Activated T-helper 2 cell treated with anti-CD3 and anti-CD28 coated beads, Interferon-gamma antibody, Interleukin-2, Interleukin-4, amounts not matched to agents 10 μg/mL and 5 μg/mL and 100 μg/mL, durations not matched to agents 14 hours and 24 hours and 36 hours (primary cell): ENCODE measurements at regions not wholly inside any gene's neighbourhood (a gene's known extent, or its start where the extent isn't known, plus 50 kb on each side); places are given as distances from the start of the nearest gene placed in this dataset.
"Not testable (repeated sequence)": the region's sequence is repeated elsewhere in the genome, so short reads cannot be mapped to it uniquely, and the experiment has no call there.

Experiments
- DNase-seq: peaks from one replicate; pipeline ENCODE4 v3.0.0; 2021; ENCODE audit warnings: low spot score
- H3K27ac Mint-ChIP-seq: one replicate; pipeline ENCODE4 v1.8.0; 2021; ENCODE audit warnings: mixed read lengths
- H3K27me3 Mint-ChIP-seq: one replicate; pipeline ENCODE4 v1.8.0; 2021; ENCODE audit warnings: low read depth, mixed read lengths
- H3K36me3 Mint-ChIP-seq: one replicate; pipeline ENCODE4 v1.8.0; 2021; ENCODE audit warnings: low read depth, mixed read lengths
- H3K4me1 Mint-ChIP-seq: one replicate; pipeline ENCODE4 v1.8.0; 2021; ENCODE audit warnings: low read depth, mixed read lengths
- H3K4me3 Mint-ChIP-seq: one replicate; pipeline ENCODE4 v1.8.0; 2021; ENCODE audit warnings: low read depth, mild to moderate bottlenecking, moderate library complexity, mixed read lengths
- H3K9me3 Mint-ChIP-seq: one replicate; pipeline ENCODE4 v1.8.0; 2021; ENCODE audit warnings: mixed read lengths
- intact Hi-C: fragments of 100-400 bp; cut with micrococcal nuclease; formaldehyde crosslinking; loops from one replicate; pipeline ENCODE4 v1.15.1; 2023

GRCh38 chr7:66537876-66538275 lies 90.8 kb upstream of the KCTD7 start:
- Mint-ChIP-seq H3K4me1 (peaks cover 3% of the 10 kb centered on the region), H3K4me3 (no peak overlapping the region), H3K27me3 (no peaks in the 10 kb centered on the region), H3K27ac (no peak overlapping the region), H3K9me3 (no peaks in the 10 kb centered on the region), H3K36me3 (peaks cover 4% of the 10 kb centered on the region)
- DNase-seq = no peak
- intact Hi-C loops = no loop called here

DNA sequence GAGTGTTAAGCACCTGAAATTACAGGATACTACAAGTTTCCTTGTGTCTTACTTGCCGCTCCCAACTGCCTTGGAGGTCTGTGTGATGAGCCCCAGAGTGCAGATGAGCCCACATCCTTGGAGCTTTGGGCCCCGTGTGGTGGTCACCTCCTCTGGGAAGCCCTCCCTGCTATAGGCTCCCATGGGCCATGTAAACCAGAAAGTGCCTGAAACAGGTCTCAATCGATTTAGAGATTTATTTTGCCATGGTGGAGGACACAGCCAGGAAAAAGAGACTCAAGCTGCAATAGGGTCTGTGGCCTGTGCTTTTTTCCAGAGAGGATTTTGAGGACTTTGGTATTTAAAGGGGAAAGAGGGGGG lies 89.4 kb upstream of the KCTD7 start:
- Mint-ChIP-seq H3K4me3 (no peak overlapping the region), H3K9me3 (no peaks in the 10 kb centered on the region), H3K4me1 (peaks cover 3% of the 10 kb centered on the region), H3K27me3 (no peaks in the 10 kb centered on the region), H3K27ac (no peak overlapping the region), H3K36me3 (peaks cover 8% of the 10 kb centered on the region)
- DNase-seq = no peak
- intact Hi-C loops = no loop called here

GRCh38 chr7:66539902-66540375 lies 88.7 kb upstream of the KCTD7 start:
- Mint-ChIP-seq H3K36me3 (peaks cover 8% of the 10 kb centered on the region), H3K4me1 (peaks cover 3% of the 10 kb centered on the region), H3K27ac (no peak overlapping the region), H3K9me3 (no peaks in the 10 kb centered on the region), H3K27me3 (no peaks in the 10 kb centered on the region), H3K4me3 (no peak overlapping the region)
- intact Hi-C loops = no loop called here
- DNase-seq = no peak

- H3K4me1 Mint-ChIP-seq = peaks cover 3% of the 10 kb centered on the region
- H3K36me3 Mint-ChIP-seq = peaks cover 11% of the 10 kb centered on the region
- no peak overlapping the region for H3K27ac Mint-ChIP-seq
- H3K27me3 Mint-ChIP-seq = no peaks in the 10 kb centered on the region
- no peaks in the 10 kb centered on the region for H3K9me3 Mint-ChIP-seq
- DNase-seq = no peak
- intact Hi-C loops = no loop called here
- no peak overlapping the region for H3K4me3 Mint-ChIP-seq
Observed at GRCh38 chr7:66542049-66542448, 86.6 kb upstream of the KCTD7 start.

DNA sequence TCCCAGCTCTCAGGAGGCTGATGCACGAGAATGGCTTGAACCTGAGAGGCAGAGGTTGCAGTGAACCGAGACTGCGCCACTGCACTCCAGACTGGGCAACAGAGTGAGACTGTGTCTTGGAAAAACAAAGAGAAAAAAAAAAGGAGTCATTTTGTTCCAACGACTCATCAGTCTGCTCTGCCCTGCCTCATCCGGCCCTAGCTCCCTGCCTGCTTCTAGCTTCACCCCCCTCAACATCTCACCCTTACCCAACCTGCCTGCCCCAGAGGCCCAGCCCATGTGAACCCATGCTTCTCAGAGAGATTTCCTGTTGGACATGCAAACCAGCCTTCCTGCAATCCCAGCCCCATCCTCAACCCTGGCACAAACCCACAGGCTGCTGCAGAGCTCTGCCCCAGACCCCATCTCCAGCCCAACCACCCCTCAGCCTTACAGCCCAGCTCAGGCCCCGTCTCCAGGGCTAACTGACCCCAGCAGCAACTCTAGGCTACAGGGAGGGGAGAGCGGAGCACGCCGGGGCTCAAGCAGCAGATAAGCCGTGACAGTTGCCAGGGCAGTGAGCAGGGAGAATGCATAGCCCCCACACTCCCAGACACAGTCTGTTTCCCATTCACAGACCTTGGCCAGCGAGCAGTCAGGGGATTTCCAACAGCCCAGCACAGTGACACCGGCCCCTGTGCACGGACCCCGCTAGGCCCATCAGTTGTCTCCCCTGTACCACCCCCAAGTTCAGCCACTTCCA lies 86.0 kb upstream of the KCTD7 start:
- no peaks in the 10 kb centered on the region for H3K27me3 Mint-ChIP-seq
- intact Hi-C loops = no loop called here
- H3K36me3 Mint-ChIP-seq = peaks cover 15% of the 10 kb centered on the region
- no peak for DNase-seq
- H3K4me3 Mint-ChIP-seq = no peak overlapping the region
- H3K9me3 Mint-ChIP-seq = no peaks in the 10 kb centered on the region
- H3K27ac Mint-ChIP-seq = peak overlapping the region; percentile 19
- H3K4me1 Mint-ChIP-seq = peaks cover 3% of the 10 kb centered on the region

- H3K4me1 Mint-ChIP-seq = no peaks in the 10 kb centered on the region
- no peak for DNase-seq
- H3K36me3 Mint-ChIP-seq = peaks cover 54% of the 10 kb centered on the region
- intact Hi-C loops = no loop called here
- no peak overlapping the region for H3K4me3 Mint-ChIP-seq
- no peaks in the 10 kb centered on the region for H3K9me3 Mint-ChIP-seq
- no peaks in the 10 kb centered on the region for H3K27me3 Mint-ChIP-seq
- H3K27ac Mint-ChIP-seq = no peak overlapping the region
Observed at GRCh38 chr7:66549466-66549865, 79.2 kb upstream of the KCTD7 start.

DNA sequence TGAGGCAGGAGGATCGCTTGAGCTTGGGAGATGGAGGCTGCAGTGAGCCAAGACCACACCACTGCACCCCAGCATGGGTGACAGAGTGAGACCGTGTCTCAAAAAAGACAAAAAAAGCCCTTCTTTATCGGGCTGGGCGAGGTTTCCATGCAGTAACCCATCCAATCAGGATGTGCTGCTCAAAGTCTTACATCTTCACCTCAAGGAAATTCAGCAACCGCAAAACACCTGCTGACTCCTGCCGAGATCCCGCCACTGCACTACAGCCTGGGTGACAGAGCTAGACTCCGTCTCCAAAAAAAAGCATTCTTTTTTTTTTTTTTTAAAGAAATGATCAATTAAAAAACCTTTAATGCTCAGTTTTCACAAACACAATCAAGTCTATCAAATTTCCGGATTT lies 75.7 kb upstream of the KCTD7 start:
- DNase-seq = no peak
- H3K27ac Mint-ChIP-seq = no peak overlapping the region
- intact Hi-C loops = no loop called here
- H3K36me3 Mint-ChIP-seq = peaks cover 55% of the 10 kb centered on the region
- no peaks in the 10 kb centered on the region for H3K27me3 Mint-ChIP-seq
- H3K4me1 Mint-ChIP-seq = no peaks in the 10 kb centered on the region
- no peaks in the 10 kb centered on the region for H3K9me3 Mint-ChIP-seq
- no peak overlapping the region for H3K4me3 Mint-ChIP-seq

- H3K9me3 Mint-ChIP-seq, H3K27me3 Mint-ChIP-seq, H3K4me1 Mint-ChIP-seq, DNase-seq, intact Hi-C loops, H3K4me3 Mint-ChIP-seq, H3K27ac Mint-ChIP-seq: not testable (repeated sequence)
- peaks cover 53% of the 10 kb centered on the region for H3K36me3 Mint-ChIP-seq
Observed at GRCh38 chr7:66553675-66554074, 75.0 kb upstream of the KCTD7 start.

- H3K9me3 Mint-ChIP-seq, H3K4me3 Mint-ChIP-seq, H3K4me1 Mint-ChIP-seq, intact Hi-C loops, H3K27me3 Mint-ChIP-seq, DNase-seq, H3K27ac Mint-ChIP-seq: not testable (repeated sequence)
- peaks cover 54% of the 10 kb centered on the region for H3K36me3 Mint-ChIP-seq
Observed at GRCh38 chr7:66554291-66554690, 74.4 kb upstream of the KCTD7 start.

- H3K4me1 Mint-ChIP-seq, intact Hi-C loops, H3K4me3 Mint-ChIP-seq, H3K9me3 Mint-ChIP-seq, DNase-seq, H3K27ac Mint-ChIP-seq, H3K27me3 Mint-ChIP-seq: not testable (repeated sequence)
- peaks cover 53% of the 10 kb centered on the region for H3K36me3 Mint-ChIP-seq
Observed at GRCh38 chr7:66554842-66555430, 73.7 kb upstream of the KCTD7 start.

DNA sequence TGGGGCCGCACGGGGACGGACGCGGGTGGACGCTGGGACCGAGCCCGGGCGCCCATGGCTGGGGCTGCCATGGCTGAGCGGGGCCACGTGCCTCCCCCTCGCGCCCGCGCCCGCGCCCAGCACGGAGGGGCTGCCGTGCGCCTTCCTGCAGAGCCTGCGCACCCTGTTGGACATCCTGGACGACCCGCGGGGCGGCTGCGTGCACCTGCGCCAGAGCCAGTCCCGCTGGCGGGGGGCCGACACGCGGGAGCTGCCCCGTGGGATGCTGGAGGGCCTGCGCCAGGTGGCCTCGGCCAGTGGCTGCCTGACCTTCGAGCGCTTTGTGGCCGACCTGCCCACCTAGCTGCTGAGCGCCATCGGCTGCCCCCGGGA lies 72.5 kb upstream of the KCTD7 start:
- H3K36me3 Mint-ChIP-seq = peaks cover 42% of the 10 kb centered on the region

GRCh38 chr7:66556549-66557213 lies 72.0 kb upstream of the KCTD7 start:
- no peak overlapping the region for H3K4me3 Mint-ChIP-seq
- H3K4me1 Mint-ChIP-seq = no peaks in the 10 kb centered on the region
- DNase-seq = no peak
- no peak overlapping the region for H3K27ac Mint-ChIP-seq
- no peaks in the 10 kb centered on the region for H3K27me3 Mint-ChIP-seq
- H3K9me3 Mint-ChIP-seq = no peaks in the 10 kb centered on the region
- intact Hi-C loops = no loop called here
- H3K36me3 Mint-ChIP-seq = peaks cover 37% of the 10 kb centered on the region

More for the DNA sequence above, 72.5 kb upstream of the KCTD7 start:
- intact Hi-C loops = no loop called here
- no peak for DNase-seq
- Mint-ChIP-seq H3K9me3 (no peaks in the 10 kb centered on the region), H3K27me3 (no peaks in the 10 kb centered on the region), H3K4me3 (no peak overlapping the region), H3K27ac (no peak overlapping the region), H3K4me1 (no peaks in the 10 kb centered on the region)
